PC-3 (cell line): ENCODE measurements at regions not wholly inside any gene's neighbourhood (a gene's known extent, or its start where the extent isn't known, plus 50 kb on each side); places are given as distances from the start of the nearest gene placed in this dataset.

Experiments used
- ATAC-seq: fragments of 200-7000 bp; cut with Tn5 transposase; 2 replicates; pipeline ENCODE4 v1.9.1; 2020; ENCODE audit warnings: mild to moderate bottlenecking, moderate library complexity
- BruUV-seq: library from RNA; stranded (reverse); fragments of 400-500 nt; replicated peaks from 2 replicates; lab custom pipeline; 2021; lab: Mats Ljungman, UMichigan
- CTCF ChIA-PET: fragments of 300-600 bp; sonication (Branson Sonifier 250); formaldehyde crosslinking; loops from one replicate; lab custom pipeline; 2022; ENCODE audit warnings: antibody characterized with exemption; lab: Charles Lee
- POLR2A ChIA-PET: fragments of 300-600 bp; sonication (Branson Sonifier 250); formaldehyde crosslinking; loops from one replicate; lab custom pipeline; 2022; ENCODE audit warnings: antibody characterized with exemption; ENCODE audit not compliant: unreplicated experiment; lab: Charles Lee
- DNase-seq: peaks from one replicate; pipeline ENCODE4 v3.0.0-alpha.2; 2015
- H2AFZ ChIP-seq: fragments of 300-600 bp; sonication (generic); 2 replicates; pipeline ENCODE4 v1.6.0; 2016; ENCODE audit warnings: antibody characterized with exemption, low read length
- H3F3A ChIP-seq: fragments of 300-600 bp; sonication (generic); one replicate; pipeline ENCODE4 v1.6.0; 2017; ENCODE audit warnings: antibody characterized with exemption, low read length, control low read depth, mild to moderate bottlenecking; ENCODE audit not compliant: unreplicated experiment
- H3K27ac ChIP-seq: fragments of 300-600 bp; sonication (generic); 2 replicates; pipeline ENCODE4 v1.5.1; 2016; ENCODE audit warnings: mild to moderate bottlenecking, low read length
- H3K27me3 ChIP-seq: fragments of 300-600 bp; sonication (generic); 2 replicates; pipeline ENCODE4 v1.6.1; 2016; ENCODE audit warnings: low read length, mixed read lengths
- H3K36me3 ChIP-seq: fragments of 300-600 bp; sonication (generic); 2 replicates; pipeline ENCODE4 v1.6.1; 2016; ENCODE audit warnings: low read depth, mixed run types, low read length, mixed read lengths
- H3K4me1 ChIP-seq: fragments of 300-600 bp; sonication (generic); 2 replicates; pipeline ENCODE4 v1.5.1; 2016; ENCODE audit warnings: low read length; ENCODE audit not compliant: insufficient read depth
- H3K4me2 ChIP-seq: fragments of 300-600 bp; sonication (generic); 2 replicates; pipeline ENCODE4 v1.6.0; 2016; ENCODE audit warnings: low read length
- H3K4me3 ChIP-seq: fragments of 300-600 bp; sonication (generic); 2 replicates; pipeline ENCODE4 v1.5.1; 2016; ENCODE audit warnings: mild to moderate bottlenecking, low read length, mixed read lengths
- H3K79me2 ChIP-seq: fragments of 300-600 bp; sonication (generic); 2 replicates; pipeline ENCODE4 v1.6.1; 2017; ENCODE audit warnings: low read length, mixed read lengths
- H3K9ac ChIP-seq: fragments of 300-600 bp; sonication (generic); 2 replicates; pipeline ENCODE4 v1.6.0; 2016; ENCODE audit warnings: mild to moderate bottlenecking, low read length
- H3K9me2 ChIP-seq: fragments of 300-600 bp; sonication (generic); replicated peaks from 2 replicates; pipeline ENCODE4 v1.6.1; 2016; ENCODE audit warnings: mixed run types, low read length, mixed read lengths
- H3K9me3 ChIP-seq: fragments of 300-600 bp; sonication (generic); 2 replicates; pipeline ENCODE4 v1.6.1; 2016; ENCODE audit warnings: low read length, mixed read lengths
- H4K20me1 ChIP-seq: fragments of 300-600 bp; sonication (generic); 2 replicates; pipeline ENCODE4 v1.6.1; 2016; ENCODE audit warnings: low read length, mixed read lengths
- EZH2 ChIP-seq: fragments of 300-600 bp; sonication (generic); IDR thresholded peaks from one replicate; pipeline ENCODE4 v1.6.1; 2017; ENCODE audit warnings: antibody characterized with exemption, mild to moderate bottlenecking, low read length; ENCODE audit not compliant: unreplicated experiment
- EZH2phosphoT487 ChIP-seq: fragments of 300-600 bp; sonication (generic); IDR thresholded peaks from 2 replicates; pipeline ENCODE4 v1.6.1; 2018; ENCODE audit warnings: mild to moderate bottlenecking, antibody characterized with exemption, low read length, borderline replicate concordance
- intact Hi-C: fragments of 100-400 bp; cut with micrococcal nuclease; formaldehyde crosslinking; loops from 2 replicates; pipeline ENCODE4 v1.9.0; 2023
- TF ChIP-seq, protein P1 (sequence below): fragments of 300-600 bp; sonication (generic); conservative IDR thresholded peaks from 2 replicates; pipeline ENCODE4 v1.5.1; 2017; ENCODE audit warnings: antibody characterized with exemption, low read depth, mild to moderate bottlenecking, low read length

DNA sequence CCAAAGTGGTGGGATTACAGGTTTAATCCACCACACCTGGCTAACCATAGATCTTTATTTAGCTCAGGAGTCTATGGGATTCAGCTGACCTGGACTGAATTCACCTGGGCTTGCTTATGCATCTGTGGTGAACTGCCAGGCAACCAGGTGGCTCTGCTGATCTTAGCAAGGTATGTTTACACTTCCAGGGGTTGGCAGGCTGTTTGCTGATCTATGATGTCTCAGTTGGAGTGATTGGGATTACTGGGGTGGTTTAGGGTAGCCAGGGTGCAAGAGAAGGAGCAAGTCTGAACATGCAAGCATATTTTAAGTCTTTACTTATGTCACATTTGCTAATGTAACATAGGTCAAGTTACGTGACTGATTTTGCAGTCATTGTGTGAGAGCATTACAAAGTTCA, 63.6 kb upstream of the JAK2 start:
- no peaks in the 10 kb centered on the region for H3K27me3 ChIP-seq
- H3K9ac ChIP-seq: peak overlapping the region; percentile 70; the same call in 1 of the 2 replicates
- DNase-seq (peak; percentile 51), ATAC-seq (0 out of 2 replicates have a peak, but pooled peaks have one; percentile 13)
- TF ChIP-seq, protein P1, sequence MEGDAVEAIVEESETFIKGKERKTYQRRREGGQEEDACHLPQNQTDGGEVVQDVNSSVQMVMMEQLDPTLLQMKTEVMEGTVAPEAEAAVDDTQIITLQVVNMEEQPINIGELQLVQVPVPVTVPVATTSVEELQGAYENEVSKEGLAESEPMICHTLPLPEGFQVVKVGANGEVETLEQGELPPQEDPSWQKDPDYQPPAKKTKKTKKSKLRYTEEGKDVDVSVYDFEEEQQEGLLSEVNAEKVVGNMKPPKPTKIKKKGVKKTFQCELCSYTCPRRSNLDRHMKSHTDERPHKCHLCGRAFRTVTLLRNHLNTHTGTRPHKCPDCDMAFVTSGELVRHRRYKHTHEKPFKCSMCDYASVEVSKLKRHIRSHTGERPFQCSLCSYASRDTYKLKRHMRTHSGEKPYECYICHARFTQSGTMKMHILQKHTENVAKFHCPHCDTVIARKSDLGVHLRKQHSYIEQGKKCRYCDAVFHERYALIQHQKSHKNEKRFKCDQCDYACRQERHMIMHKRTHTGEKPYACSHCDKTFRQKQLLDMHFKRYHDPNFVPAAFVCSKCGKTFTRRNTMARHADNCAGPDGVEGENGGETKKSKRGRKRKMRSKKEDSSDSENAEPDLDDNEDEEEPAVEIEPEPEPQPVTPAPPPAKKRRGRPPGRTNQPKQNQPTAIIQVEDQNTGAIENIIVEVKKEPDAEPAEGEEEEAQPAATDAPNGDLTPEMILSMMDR: no peak
- TF ChIP-seq EZH2: no peak
- no peak for TF ChIP-seq EZH2phosphoT487
- ChIA-PET POLR2A (no interaction called here), CTCF (no interaction called here)
- peaks cover 3% of the 10 kb centered on the region for H3F3A ChIP-seq
- BruUV-seq: no TSS peak
- peak overlapping the region; percentile 26 for H3K4me2 ChIP-seq
- peak overlapping the region; percentile 99 for H3K27ac ChIP-seq
- H3K9me2 ChIP-seq: no peaks in the 10 kb centered on the region
- intact Hi-C loops: no loop called here
- no peaks in the 10 kb centered on the region for H3K9me3 ChIP-seq
- no peaks in the 10 kb centered on the region for H4K20me1 ChIP-seq
- no peak overlapping the region for H3K4me3 ChIP-seq
- H2AFZ ChIP-seq: no peak overlapping the region
- peaks cover 31% of the 10 kb centered on the region for H3K4me1 ChIP-seq
- no peaks in the 10 kb centered on the region for H3K36me3 ChIP-seq
- H3K79me2 ChIP-seq: no peaks in the 10 kb centered on the region

DNA sequence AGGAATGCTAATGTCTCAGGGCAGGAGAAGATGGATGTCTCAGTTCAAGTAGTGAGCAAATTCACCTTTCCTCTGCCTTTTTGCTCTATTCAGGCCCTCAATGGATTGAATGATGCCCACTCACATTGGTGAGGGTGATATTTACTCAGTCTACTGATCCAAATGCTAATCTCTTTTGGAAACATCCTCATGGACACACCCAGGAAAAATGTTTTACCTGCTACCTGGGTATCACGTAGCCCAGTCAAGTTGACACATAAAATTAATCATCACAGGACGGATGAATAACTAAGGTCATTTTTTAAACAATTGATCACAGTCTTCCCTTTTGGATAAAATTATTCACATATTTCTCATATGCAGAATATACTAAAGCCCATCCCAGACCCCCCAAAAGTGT, 63.0 kb upstream of the JAK2 start:
- Histone ChIP-seq H3F3A (peaks cover 3% of the 10 kb centered on the region), H3K4me2 (peak overlapping the region; percentile 26), H3K9me3 (no peaks in the 10 kb centered on the region), H3K4me1 (peaks cover 32% of the 10 kb centered on the region), H3K9ac (peak overlapping the region; percentile 70; the same call in 1 of the 2 replicates), H3K9me2 (no peaks in the 10 kb centered on the region), H2AFZ (no peak overlapping the region), H3K36me3 (no peaks in the 10 kb centered on the region), H3K27me3 (no peaks in the 10 kb centered on the region), H3K4me3 (no peak overlapping the region), H3K79me2 (no peaks in the 10 kb centered on the region), H4K20me1 (no peaks in the 10 kb centered on the region), H3K27ac (peak overlapping the region; percentile 99)
- DNase-seq (peak; percentile 78), ATAC-seq (peak; percentile 65)
- ChIA-PET CTCF (no interaction called here), POLR2A (no interaction called here)
- no TSS peak for BruUV-seq
- TF ChIP-seq EZH2phosphoT487 (no peak), EZH2 (no peak)
- TF ChIP-seq, protein P1: no peak
- intact Hi-C loops: no loop called here

DNA sequence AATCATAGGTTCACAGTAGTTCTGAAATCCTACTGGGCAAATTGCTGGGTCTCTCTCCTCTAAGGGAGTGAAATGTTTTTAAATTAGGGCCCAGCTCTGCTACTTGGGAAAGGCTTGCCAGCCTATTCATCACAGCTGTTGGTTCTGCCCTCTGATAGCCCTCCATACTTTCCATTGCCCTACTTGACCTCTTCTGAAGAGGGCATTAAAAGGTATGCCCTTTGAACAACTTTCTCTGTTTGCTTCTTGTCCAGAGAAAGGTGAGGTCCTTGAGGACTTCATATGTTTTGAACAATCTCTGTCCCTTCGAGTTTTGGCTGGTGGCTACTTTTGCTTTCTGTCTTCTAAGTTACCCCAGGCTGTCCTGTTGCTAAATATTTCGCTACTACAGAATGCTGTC, 62.3 kb upstream of the JAK2 start:
- no peaks in the 10 kb centered on the region for H3K9me3 ChIP-seq
- no peak overlapping the region for H3K4me3 ChIP-seq
- H3F3A ChIP-seq: peaks cover 3% of the 10 kb centered on the region
- H3K79me2 ChIP-seq: no peaks in the 10 kb centered on the region
- H3K9me2 ChIP-seq: no peaks in the 10 kb centered on the region
- peaks cover 34% of the 10 kb centered on the region for H3K4me1 ChIP-seq
- no peaks in the 10 kb centered on the region for H4K20me1 ChIP-seq
- DNase-seq (no peak), ATAC-seq (no peak)
- H3K9ac ChIP-seq: peak overlapping the region; percentile 45
- H2AFZ ChIP-seq: no peak overlapping the region
- intact Hi-C loops: no loop called here
- no peak overlapping the region for H3K4me2 ChIP-seq
- BruUV-seq: no TSS peak
- H3K27me3 ChIP-seq: no peaks in the 10 kb centered on the region
- peak overlapping the region; percentile 99 for H3K27ac ChIP-seq
- TF ChIP-seq, protein P1: no peak
- no peak for TF ChIP-seq EZH2phosphoT487
- TF ChIP-seq EZH2: no peak
- H3K36me3 ChIP-seq: no peaks in the 10 kb centered on the region
- CTCF ChIA-PET: no interaction called here
- POLR2A ChIA-PET: no interaction called here
